ENCODE measurements at regions not wholly inside any gene's neighbourhood (a gene's known extent, or its start where the extent isn't known, plus 50 kb on each side); places are given as distances from the start of the nearest gene placed in this dataset.

DNA sequence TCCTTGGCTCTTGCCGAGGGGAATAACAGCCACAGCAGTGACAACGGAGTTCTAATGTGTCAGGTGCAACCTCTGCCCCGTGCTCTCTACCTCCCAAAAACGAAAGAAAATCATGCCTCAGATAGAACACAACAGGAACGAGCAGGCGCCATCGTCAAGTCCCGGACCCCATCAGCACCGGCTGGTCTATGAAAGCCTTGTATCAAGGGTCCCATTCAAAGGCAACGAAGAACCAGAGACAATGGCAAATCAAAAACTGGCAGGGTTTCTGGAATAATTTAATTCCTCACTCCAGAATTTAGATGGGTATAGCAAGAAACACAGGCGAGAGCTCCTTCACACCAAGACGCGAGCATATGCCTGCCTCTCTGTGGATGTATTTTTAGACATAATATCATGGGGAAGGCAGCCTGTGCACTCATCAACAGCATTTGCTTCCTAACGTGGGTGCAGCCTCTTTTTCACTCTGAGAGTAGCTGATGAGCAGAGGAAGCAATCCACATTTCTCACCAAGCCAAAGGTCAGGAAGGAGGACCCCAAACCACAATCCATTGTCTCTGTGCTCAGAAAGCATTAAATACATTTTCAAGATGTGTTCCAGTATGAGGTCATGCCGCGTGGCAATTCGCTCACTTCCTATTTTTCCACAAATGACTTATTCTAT lies 193.4 kb upstream of the BLID start:
- Histone ChIP-seq H3K4me1 (ENCODE audit: control insufficient read depth, insufficient read depth, low read length) (peaks cover 32% of the 10 kb centered on the region), H3K36me3 (ENCODE audit: control insufficient read depth, insufficient read depth, low read length, severe bottlenecking) (no peaks in the 10 kb centered on the region), H3K27me3 (replicated peaks; ENCODE audit: control insufficient read depth, insufficient read depth, low read length) (peaks cover 5% of the 10 kb centered on the region), H3K9me3 (ENCODE audit: control insufficient read depth, low read length) (no peaks in the 10 kb centered on the region), H3K9ac (ENCODE audit: low read length) (no peak overlapping the region), H3K4me3 (ENCODE audit: low read length) (no peak overlapping the region)
- DNase-seq (ENCODE audit: low read depth): no peak

DNA sequence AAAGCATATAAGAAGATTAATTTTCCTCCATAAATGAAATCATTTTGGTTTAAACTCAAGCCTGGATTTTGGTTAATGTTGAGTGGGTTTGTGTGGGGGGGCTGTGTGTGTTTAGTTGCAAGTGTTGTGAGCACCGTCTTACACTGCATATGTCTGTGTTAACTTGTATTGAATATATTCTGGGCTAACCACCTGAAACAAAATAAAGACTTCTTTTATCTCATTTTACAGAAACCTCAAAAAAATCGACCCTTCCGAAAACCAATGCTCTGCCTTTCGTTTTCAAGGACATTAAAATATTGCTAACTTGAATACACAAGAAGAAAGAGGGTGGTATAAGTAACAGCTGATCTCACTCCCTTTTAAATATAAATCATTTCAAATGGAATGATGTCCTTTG lies 192.2 kb upstream of the BLID start:
- H3K36me3 ChIP-seq (ENCODE audit: control insufficient read depth, insufficient read depth, low read length, severe bottlenecking): no peaks in the 10 kb centered on the region
- H3K4me3 ChIP-seq (ENCODE audit: low read length): no peak overlapping the region
- no peaks in the 10 kb centered on the region for H3K9me3 ChIP-seq (ENCODE audit: control insufficient read depth, low read length)
- no peak for DNase-seq (ENCODE audit: low read depth)
- H3K4me1 ChIP-seq (ENCODE audit: control insufficient read depth, insufficient read depth, low read length): peaks cover 37% of the 10 kb centered on the region
- H3K27me3 ChIP-seq (replicated peaks; ENCODE audit: control insufficient read depth, insufficient read depth, low read length): peaks cover 5% of the 10 kb centered on the region
- no peak overlapping the region for H3K9ac ChIP-seq (ENCODE audit: low read length)

DNA sequence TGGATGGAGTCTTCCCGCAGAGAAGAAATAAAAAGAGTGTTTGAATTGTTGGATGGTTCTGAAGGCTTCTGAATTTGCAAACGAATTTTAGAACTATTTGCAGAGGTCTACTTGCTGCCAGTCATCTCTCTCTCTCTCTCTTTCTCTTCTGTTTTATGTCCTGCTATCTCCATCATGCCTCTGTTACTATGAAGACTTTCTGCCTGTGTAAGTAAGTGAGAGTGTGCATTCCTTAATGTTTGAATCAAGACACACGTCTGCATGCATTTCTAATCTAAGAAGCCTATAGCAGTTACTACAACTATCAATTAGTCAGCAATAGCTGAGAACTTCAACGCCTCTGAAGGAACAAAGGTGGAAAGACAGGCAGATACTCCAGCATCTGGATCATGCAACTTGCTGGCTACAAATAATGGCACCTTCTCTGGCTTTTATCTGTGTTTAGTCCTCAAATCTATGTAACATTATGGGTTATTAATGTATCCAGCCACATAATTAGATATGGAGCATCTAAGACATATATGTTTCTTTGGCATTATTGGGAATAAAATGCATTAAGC lies 191.5 kb upstream of the BLID start:
- no peak for DNase-seq (ENCODE audit: low read depth)
- Histone ChIP-seq H3K27me3 (replicated peaks; ENCODE audit: control insufficient read depth, insufficient read depth, low read length) (peaks cover 5% of the 10 kb centered on the region), H3K4me1 (ENCODE audit: control insufficient read depth, insufficient read depth, low read length) (peaks cover 37% of the 10 kb centered on the region), H3K36me3 (ENCODE audit: control insufficient read depth, insufficient read depth, low read length, severe bottlenecking) (no peaks in the 10 kb centered on the region), H3K4me3 (ENCODE audit: low read length) (no peak overlapping the region), H3K9me3 (ENCODE audit: control insufficient read depth, low read length) (no peaks in the 10 kb centered on the region), H3K9ac (ENCODE audit: low read length) (peak overlapping the region; percentile 35)

DNA sequence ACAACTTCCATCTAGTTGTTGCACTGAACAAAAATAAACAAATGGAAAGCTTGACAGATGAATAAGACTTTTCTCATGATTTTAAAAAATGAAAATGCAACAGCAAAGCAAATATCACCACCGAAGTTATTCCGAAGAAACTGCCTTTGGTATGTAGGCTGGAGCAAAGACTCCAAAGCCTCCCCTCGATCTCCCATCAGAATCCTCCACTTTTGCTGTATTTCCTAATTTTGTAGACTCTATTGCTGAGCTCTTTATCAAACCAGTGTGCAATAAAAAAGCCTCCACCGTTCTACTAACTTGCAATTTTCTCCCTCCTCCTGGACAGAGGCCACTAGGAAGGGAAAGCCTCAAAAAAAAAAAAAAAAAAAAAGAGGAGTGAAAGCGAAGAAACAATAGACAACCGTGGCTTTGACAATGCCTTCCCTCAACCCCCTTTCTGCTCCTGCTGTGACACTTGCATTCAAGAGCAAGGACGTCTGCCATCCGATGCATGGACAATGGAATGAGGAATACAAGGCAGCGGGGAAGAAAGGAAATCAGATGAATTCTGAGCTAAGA lies 190.9 kb upstream of the BLID start:
- H3K4me1 ChIP-seq (ENCODE audit: control insufficient read depth, insufficient read depth, low read length): peaks cover 37% of the 10 kb centered on the region

DNA sequence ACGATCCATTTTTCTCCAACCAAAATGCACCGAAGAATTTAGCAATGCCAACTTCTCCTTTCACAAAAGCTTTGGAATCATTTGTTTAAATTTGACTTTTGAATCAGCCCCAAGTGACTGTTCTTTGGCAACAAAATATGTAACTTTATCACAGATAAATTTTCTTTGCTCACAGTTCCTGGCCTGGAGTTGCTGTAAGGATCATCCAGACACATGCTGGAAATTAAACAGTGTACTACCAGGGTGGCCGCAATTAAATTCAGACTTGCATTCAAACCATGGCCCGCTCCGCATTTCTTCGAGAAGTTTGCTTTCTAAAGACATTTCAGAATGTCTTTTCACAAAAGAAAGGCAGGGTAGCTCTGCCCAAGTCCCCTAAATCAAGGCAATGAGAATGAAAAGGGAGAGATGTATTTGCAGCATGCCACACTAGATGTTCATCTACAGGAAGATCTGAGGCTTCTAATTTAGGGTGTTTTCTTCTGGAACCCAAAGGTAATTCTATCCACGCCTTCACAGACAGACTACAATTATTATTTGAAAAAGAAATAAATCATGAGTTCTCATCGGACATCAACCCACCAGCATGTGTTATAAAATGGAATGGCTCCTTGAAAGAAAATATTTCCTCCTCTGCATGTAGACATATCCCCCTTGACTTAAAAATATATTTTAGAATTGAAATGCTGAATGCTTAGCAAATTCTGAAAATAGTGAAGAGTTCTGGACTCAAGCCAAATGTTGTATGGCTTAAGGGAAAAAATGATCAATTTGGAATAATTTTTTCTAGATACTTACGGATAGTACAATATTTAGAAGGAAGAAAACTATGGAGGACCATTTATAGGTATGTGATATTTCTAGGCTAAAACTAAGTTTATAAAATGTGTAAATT lies 189.7 kb upstream of the BLID start:
- H3K4me3 ChIP-seq (ENCODE audit: low read length): peak overlapping the region; percentile 67
- peaks cover 5% of the 10 kb centered on the region for H3K27me3 ChIP-seq (replicated peaks; ENCODE audit: control insufficient read depth, insufficient read depth, low read length)
- H3K4me1 ChIP-seq (ENCODE audit: control insufficient read depth, insufficient read depth, low read length): peaks cover 43% of the 10 kb centered on the region

More for the DNA sequence above, 190.9 kb upstream of the BLID start:
- peak overlapping the region; percentile 67 for H3K4me3 ChIP-seq (ENCODE audit: low read length)
- no peaks in the 10 kb centered on the region for H3K9me3 ChIP-seq (ENCODE audit: control insufficient read depth, low read length)
- peaks cover 5% of the 10 kb centered on the region for H3K27me3 ChIP-seq (replicated peaks; ENCODE audit: control insufficient read depth, insufficient read depth, low read length)
- H3K36me3 ChIP-seq (ENCODE audit: control insufficient read depth, insufficient read depth, low read length, severe bottlenecking): no peaks in the 10 kb centered on the region
- peak; percentile 61 for DNase-seq (ENCODE audit: low read depth)
- H3K9ac ChIP-seq (ENCODE audit: low read length): peak overlapping the region; percentile 35

DNA sequence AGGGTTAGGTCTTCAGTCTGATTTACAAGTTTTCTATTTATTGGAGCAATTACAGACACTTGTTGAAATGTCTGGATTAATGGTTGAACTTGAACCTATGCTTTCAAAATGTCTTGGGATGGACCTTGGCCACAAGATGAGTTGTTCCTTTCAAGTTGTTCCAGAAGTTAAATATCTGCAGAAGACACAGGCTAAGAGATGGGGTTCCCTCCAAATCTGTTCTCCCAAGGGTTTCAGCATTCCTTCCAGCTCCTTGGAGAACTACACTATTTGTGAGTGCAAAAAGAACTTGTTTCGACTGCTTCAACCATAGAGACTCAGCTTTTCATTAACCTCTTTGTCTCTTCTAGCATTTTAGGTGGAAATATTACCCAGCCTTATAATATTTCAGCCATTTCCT lies 189.0 kb upstream of the BLID start:
- Histone ChIP-seq H3K9me3 (ENCODE audit: control insufficient read depth, low read length) (no peaks in the 10 kb centered on the region), H3K36me3 (ENCODE audit: control insufficient read depth, insufficient read depth, low read length, severe bottlenecking) (no peaks in the 10 kb centered on the region), H3K9ac (ENCODE audit: low read length) (peak overlapping the region; percentile 75), H3K27me3 (replicated peaks; ENCODE audit: control insufficient read depth, insufficient read depth, low read length) (peaks cover 5% of the 10 kb centered on the region), H3K4me3 (ENCODE audit: low read length) (peak overlapping the region; percentile 64), H3K4me1 (ENCODE audit: control insufficient read depth, insufficient read depth, low read length) (peaks cover 43% of the 10 kb centered on the region)
- no peak for DNase-seq (ENCODE audit: low read depth)

More for the DNA sequence above, 189.7 kb upstream of the BLID start:
- Histone ChIP-seq H3K9me3 (ENCODE audit: control insufficient read depth, low read length) (no peaks in the 10 kb centered on the region), H3K36me3 (ENCODE audit: control insufficient read depth, insufficient read depth, low read length, severe bottlenecking) (no peaks in the 10 kb centered on the region), H3K9ac (ENCODE audit: low read length) (peak overlapping the region; percentile 75)
- peak; percentile 22 for DNase-seq (ENCODE audit: low read depth)

DNA sequence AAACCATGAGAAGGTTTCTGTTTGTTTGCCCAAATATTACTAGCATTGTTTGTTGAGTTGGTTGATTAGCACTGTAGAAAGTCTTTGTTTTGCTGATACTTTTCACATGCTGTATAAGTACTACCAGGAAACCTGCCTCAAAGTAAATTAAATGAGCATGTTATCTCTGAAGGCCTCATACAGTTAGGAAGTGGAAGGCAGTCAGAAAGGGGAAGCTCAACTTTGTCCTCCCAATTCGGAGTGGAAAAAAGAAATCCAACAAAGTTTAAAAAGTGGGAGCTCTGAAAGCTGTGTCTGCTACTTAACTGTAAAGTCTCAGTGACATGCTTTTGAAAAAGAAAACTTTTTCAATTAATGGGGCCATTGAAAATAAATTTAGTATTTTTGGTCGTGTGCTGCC lies 188.3 kb upstream of the BLID start:
- DNase-seq (ENCODE audit: low read depth): no peak
- Histone ChIP-seq H3K9me3 (ENCODE audit: control insufficient read depth, low read length) (peaks cover 4% of the 10 kb centered on the region), H3K4me1 (ENCODE audit: control insufficient read depth, insufficient read depth, low read length) (peaks cover 43% of the 10 kb centered on the region), H3K4me3 (ENCODE audit: low read length) (no peak overlapping the region), H3K27me3 (replicated peaks; ENCODE audit: control insufficient read depth, insufficient read depth, low read length) (peaks cover 5% of the 10 kb centered on the region), H3K36me3 (ENCODE audit: control insufficient read depth, insufficient read depth, low read length, severe bottlenecking) (no peaks in the 10 kb centered on the region), H3K9ac (ENCODE audit: low read length) (no peak overlapping the region)

DNA sequence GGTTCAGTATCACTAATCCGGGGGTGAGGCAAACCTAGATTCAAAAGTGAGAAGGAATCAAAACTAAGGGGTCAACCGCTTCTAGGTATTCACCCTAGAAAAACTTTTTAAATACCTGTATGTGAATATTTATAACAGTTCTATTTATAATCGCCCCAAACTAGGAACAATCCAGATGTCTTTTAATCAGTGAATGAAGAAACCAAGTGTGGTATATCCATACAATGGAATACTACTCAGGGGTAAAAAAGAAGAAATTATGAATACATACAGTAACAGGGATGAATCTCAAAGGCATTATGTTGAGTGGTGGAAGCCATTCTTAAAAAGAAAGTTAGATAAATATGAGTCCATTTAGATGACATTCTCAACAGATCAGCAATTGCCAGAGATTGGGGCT lies 178.0 kb upstream of the BLID start:
- no peak for DNase-seq (ENCODE audit: low read depth)
- no peak overlapping the region for H3K9ac ChIP-seq (ENCODE audit: low read length)

DNA sequence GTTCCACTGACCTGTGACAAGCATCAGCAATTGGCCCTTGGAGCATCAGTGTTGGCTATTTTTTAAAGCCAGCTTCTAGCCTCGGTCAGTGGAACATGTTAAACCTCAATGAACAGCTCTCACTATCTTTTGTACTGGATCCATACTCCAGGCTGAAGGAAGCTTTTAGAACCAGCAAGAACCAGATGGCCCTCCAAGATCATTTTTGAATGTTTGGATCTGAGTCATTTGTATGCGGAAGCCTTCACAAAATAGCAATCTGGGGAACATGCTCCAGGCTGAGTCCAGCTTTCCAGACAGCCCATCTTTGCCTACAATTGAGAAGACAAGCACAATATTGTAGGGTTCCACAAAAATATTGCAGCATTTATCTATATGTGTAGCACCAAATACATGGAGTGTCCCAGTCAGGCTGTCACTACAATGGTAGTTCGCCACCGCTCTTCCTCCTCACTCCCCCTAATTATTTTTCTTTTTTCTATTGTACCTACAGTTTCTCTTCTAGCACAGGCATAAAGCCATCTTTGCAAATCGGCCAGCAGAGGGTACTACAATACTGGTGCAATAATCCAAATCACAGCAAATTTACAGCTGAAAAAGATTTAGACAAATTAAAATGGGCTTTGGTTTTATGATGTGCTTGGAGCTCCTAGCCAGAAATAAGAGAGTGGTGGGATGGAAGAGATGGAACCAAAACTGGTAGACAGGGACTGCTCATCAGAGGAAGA lies 177.4 kb upstream of the BLID start:
- no peaks in the 10 kb centered on the region for H3K4me1 ChIP-seq (ENCODE audit: control insufficient read depth, insufficient read depth, low read length)
- H3K36me3 ChIP-seq (ENCODE audit: control insufficient read depth, insufficient read depth, low read length, severe bottlenecking): no peaks in the 10 kb centered on the region
- H3K9me3 ChIP-seq (ENCODE audit: control insufficient read depth, low read length): peaks cover 27% of the 10 kb centered on the region
- H3K27me3 ChIP-seq (replicated peaks; ENCODE audit: control insufficient read depth, insufficient read depth, low read length): no peaks in the 10 kb centered on the region
- peak; percentile 24 for DNase-seq (ENCODE audit: low read depth)
- no peak overlapping the region for H3K9ac ChIP-seq (ENCODE audit: low read length)
- H3K4me3 ChIP-seq (ENCODE audit: low read length): no peak overlapping the region

More for the DNA sequence above, 178.0 kb upstream of the BLID start:
- no peaks in the 10 kb centered on the region for H3K36me3 ChIP-seq (ENCODE audit: control insufficient read depth, insufficient read depth, low read length, severe bottlenecking)
- no peak overlapping the region for H3K4me3 ChIP-seq (ENCODE audit: low read length)
- peaks cover 33% of the 10 kb centered on the region for H3K9me3 ChIP-seq (ENCODE audit: control insufficient read depth, low read length)
- no peaks in the 10 kb centered on the region for H3K4me1 ChIP-seq (ENCODE audit: control insufficient read depth, insufficient read depth, low read length)
- H3K27me3 ChIP-seq (replicated peaks; ENCODE audit: control insufficient read depth, insufficient read depth, low read length): no peaks in the 10 kb centered on the region

DNA sequence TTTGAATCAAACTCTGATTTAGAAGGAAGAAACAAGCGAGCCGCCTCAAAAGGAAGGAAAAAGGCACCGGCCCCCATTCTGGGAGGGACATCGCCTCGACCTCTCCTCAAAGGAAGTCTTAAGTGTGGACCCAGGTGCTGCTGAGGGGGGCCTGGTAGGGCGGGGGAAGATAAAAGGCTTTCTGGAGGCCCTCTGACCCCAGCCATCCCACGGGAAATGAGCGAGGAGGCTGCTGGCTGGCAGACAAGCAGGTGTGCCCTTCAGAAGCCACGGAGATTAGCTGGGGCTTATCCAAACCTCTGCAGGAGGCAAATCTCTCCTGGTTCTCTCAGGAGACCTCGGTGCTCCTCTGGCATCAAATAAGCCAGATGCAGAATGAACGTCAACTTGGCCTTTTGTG lies 171.4 kb upstream of the BLID start:
- H3K9ac ChIP-seq (ENCODE audit: low read length): no peak overlapping the region
- H3K27me3 ChIP-seq (replicated peaks; ENCODE audit: control insufficient read depth, insufficient read depth, low read length): no peaks in the 10 kb centered on the region
- H3K4me3 ChIP-seq (ENCODE audit: low read length): no peak overlapping the region
- H3K4me1 ChIP-seq (ENCODE audit: control insufficient read depth, insufficient read depth, low read length): no peaks in the 10 kb centered on the region
- no peak for DNase-seq (ENCODE audit: low read depth)
- no peaks in the 10 kb centered on the region for H3K9me3 ChIP-seq (ENCODE audit: control insufficient read depth, low read length)
- no peaks in the 10 kb centered on the region for H3K36me3 ChIP-seq (ENCODE audit: control insufficient read depth, insufficient read depth, low read length, severe bottlenecking)

All from adipocyte (in vitro differentiated cells).